Gastroesophageal sphincter (tissue), 3 donors: ENCODE measurements at regions not wholly inside any gene's neighbourhood (a gene's known extent, or its start where the extent isn't known, plus 50 kb on each side); places are given as distances from the start of the nearest gene placed in this dataset.

Experiments used
- EP300 ChIP-seq: sonication (generic); formaldehyde crosslinking; IDR thresholded peaks from one replicate; pipeline ENCODE4 v1.6.1; 2017; ENCODE audit warnings: antibody characterized with exemption, mild to moderate bottlenecking
- POLR2AphosphoS5 ChIP-seq: sonication (generic); formaldehyde crosslinking; IDR thresholded peaks from one replicate; pipeline ENCODE4 v1.6.1; 2017; ENCODE audit warnings: antibody characterized with exemption
- TF ChIP-seq, protein P1 (sequence below), 4 experiments: fragments of 200-600 bp in 2 of 4; fragments of 450-650 bp in 2 of 4; sonication (generic) in 1 of 4; IDR thresholded peaks; one replicate each; pipeline ENCODE4 v1.5.1; 2017 to 2019; ENCODE audit warnings: antibody characterized with exemption in 4 of 4, mild to moderate bottlenecking in 2 of 4, moderate library complexity in 2 of 4

DNA sequence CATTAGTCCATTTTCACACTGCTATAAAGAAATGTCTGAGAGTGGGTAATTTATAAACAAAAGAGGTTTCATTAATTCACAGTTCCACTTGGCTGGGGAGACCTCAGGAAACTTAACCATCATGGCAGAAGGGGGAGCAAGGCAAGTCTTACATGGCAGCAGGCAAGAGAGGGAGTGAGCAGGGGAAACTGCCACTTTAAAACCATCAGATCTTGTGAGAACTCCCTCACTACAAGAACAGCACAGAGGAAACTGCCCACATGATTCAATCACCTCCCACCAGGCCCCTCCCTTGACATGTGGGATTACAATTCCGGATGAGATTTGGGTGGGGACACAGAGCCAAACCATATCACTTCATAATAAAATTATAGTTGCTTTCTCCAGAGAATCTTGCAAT, 365.5 kb upstream of the ID2 start:
- TF ChIP-seq POLR2AphosphoS5: no peak
- TF ChIP-seq EP300: no peak
- TF ChIP-seq, protein P1, sequence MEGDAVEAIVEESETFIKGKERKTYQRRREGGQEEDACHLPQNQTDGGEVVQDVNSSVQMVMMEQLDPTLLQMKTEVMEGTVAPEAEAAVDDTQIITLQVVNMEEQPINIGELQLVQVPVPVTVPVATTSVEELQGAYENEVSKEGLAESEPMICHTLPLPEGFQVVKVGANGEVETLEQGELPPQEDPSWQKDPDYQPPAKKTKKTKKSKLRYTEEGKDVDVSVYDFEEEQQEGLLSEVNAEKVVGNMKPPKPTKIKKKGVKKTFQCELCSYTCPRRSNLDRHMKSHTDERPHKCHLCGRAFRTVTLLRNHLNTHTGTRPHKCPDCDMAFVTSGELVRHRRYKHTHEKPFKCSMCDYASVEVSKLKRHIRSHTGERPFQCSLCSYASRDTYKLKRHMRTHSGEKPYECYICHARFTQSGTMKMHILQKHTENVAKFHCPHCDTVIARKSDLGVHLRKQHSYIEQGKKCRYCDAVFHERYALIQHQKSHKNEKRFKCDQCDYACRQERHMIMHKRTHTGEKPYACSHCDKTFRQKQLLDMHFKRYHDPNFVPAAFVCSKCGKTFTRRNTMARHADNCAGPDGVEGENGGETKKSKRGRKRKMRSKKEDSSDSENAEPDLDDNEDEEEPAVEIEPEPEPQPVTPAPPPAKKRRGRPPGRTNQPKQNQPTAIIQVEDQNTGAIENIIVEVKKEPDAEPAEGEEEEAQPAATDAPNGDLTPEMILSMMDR (IDR thresholded peaks at IDR 0.05): no peak
